ENCODE measurements at regions not wholly inside any gene's neighbourhood (a gene's known extent, or its start where the extent isn't known, plus 50 kb on each side); places are given as distances from the start of the nearest gene placed in this dataset.

DNA sequence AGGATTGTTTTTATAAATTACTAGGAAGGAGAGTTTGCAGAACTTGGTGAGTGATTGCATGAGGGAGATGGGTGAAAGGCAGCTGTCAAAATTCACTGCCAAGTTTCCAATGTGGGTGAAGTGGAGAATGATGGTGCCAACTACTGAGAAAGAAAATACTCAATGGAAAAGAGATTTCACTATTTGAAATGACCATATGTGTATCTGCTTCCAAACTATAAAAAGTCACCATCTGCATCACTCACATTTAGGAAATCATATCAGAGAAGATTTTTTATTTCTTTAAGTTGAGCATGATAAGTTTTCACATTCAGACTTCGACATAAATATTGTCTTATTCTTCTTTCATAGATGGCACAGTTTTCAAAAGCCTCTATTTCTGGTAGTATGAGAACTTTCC, 570.0 kb upstream of the DSEL start:
- TF ChIP-seq, protein P1, sequence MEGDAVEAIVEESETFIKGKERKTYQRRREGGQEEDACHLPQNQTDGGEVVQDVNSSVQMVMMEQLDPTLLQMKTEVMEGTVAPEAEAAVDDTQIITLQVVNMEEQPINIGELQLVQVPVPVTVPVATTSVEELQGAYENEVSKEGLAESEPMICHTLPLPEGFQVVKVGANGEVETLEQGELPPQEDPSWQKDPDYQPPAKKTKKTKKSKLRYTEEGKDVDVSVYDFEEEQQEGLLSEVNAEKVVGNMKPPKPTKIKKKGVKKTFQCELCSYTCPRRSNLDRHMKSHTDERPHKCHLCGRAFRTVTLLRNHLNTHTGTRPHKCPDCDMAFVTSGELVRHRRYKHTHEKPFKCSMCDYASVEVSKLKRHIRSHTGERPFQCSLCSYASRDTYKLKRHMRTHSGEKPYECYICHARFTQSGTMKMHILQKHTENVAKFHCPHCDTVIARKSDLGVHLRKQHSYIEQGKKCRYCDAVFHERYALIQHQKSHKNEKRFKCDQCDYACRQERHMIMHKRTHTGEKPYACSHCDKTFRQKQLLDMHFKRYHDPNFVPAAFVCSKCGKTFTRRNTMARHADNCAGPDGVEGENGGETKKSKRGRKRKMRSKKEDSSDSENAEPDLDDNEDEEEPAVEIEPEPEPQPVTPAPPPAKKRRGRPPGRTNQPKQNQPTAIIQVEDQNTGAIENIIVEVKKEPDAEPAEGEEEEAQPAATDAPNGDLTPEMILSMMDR (IDR thresholded peaks at IDR 0.05; ENCODE audit: low read depth, low read length): no peak
- TF ChIP-seq EZH2phosphoT487 (IDR thresholded peaks at IDR 0.05; ENCODE audit: low read depth): no peak

Data from OCI-LY3 (cell line).